T-cell (primary cell): ENCODE measurements at regions not wholly inside any gene's neighbourhood (a gene's known extent, or its start where the extent isn't known, plus 50 kb on each side); places are given as distances from the start of the nearest gene placed in this dataset.

ENCODE experiments used
- ATAC-seq, 4 experiments: fragments of 200-7000 bp in 3 of 4; fragments of 150-1000 bp in 1 of 4; cut with Tn5 transposase; replicated peaks in 1 of 4; 1 replicate in 3 of 4; 2 replicates in 1 of 4; pipeline ENCODE4 v1.10.0; 2021; ENCODE audit warnings: moderate library complexity in 3 of 4, mild to moderate bottlenecking in 2 of 4, moderate number of reproducible peaks in 1 of 4
- CTCF ChIA-PET, 2 donors: fragments of 300-600 bp; sonication (Branson Sonifier 250); formaldehyde crosslinking; loops; one replicate each; lab custom pipeline; 2022; ENCODE audit warnings: antibody characterized with exemption in 2 of 2; lab: Charles Lee
- POLR2A ChIA-PET, 2 donors: fragments of 300-600 bp; sonication (Branson Sonifier 250); formaldehyde crosslinking; loops; one replicate each; lab custom pipeline; 2022; ENCODE audit warnings: antibody characterized with exemption in 2 of 2; lab: Charles Lee
- DNase-seq, 35 experiments: peaks; one replicate each; pipeline versions ENCODE4 v3.0.0 to v3.0.0-alpha.2; 2013 to 2023
- H3K27ac ChIP-seq: one replicate; pipeline ENCODE4 v1.5.1; 2013; ENCODE audit warnings: low read length
- H3K27me3 ChIP-seq, 2 experiments: replicated peaks in 1 of 2; 1 replicate in 1 of 2; 2 replicates in 1 of 2; pipeline versions ENCODE4 v1.6.1 to v1.7.0; 2013; ENCODE audit warnings: low read length in 1 of 2, mixed read lengths in 1 of 2; ENCODE audit not compliant: control insufficient read depth in 2 of 2, insufficient read depth in 2 of 2; ENCODE audit errors: extremely low read depth in 1 of 2
- H3K36me3 ChIP-seq, 2 donors: 1 replicate in 1 of 2; 2 replicates in 1 of 2; pipeline versions ENCODE4 v1.6.1 to v1.7.0; 2013; ENCODE audit warnings: low read length in 1 of 2; ENCODE audit not compliant: control insufficient read depth in 2 of 2, insufficient read depth in 1 of 2; ENCODE audit errors: extremely low read depth in 1 of 2
- H3K4me1 ChIP-seq, 2 experiments: 1 replicate in 1 of 2; 2 replicates in 1 of 2; pipeline versions ENCODE4 v1.6.1 to v1.7.0; 2013; ENCODE audit warnings: low read length in 2 of 2, mixed read lengths in 1 of 2; ENCODE audit not compliant: insufficient read depth in 2 of 2, control insufficient read depth in 1 of 2; ENCODE audit errors: extremely low read depth in 1 of 2
- H3K4me3 ChIP-seq, 2 donors: 1 replicate in 1 of 2; 2 replicates in 1 of 2; pipeline versions ENCODE4 v1.5.1 to v1.7.0; 2013; ENCODE audit warnings: mild to moderate bottlenecking in 2 of 2, low read length in 1 of 2, moderate library complexity in 1 of 2; ENCODE audit not compliant: control insufficient read depth in 1 of 2; ENCODE audit errors: extremely low read depth in 1 of 2
- H3K9me3 ChIP-seq: 2 replicates; pipeline ENCODE4 v1.7.0; 2013
- H3K27ac Mint-ChIP-seq, 2 donors: one replicate each; pipeline ENCODE4 v1.8.0; 2020 to 2021; ENCODE audit warnings: mild to moderate bottlenecking in 2 of 2, mixed read lengths in 2 of 2
- H3K27me3 Mint-ChIP-seq, 2 donors: one replicate each; pipeline ENCODE4 v1.8.0; 2021 to 2022; ENCODE audit warnings: mixed read lengths in 2 of 2
- H3K36me3 Mint-ChIP-seq: one replicate; pipeline ENCODE4 v1.8.0; 2021; ENCODE audit warnings: mixed read lengths
- H3K4me1 Mint-ChIP-seq, 3 donors: one replicate each; pipeline ENCODE4 v1.8.0; 2020 to 2022; ENCODE audit warnings: mixed read lengths in 3 of 3, mild to moderate bottlenecking in 1 of 3
- H3K4me3 Mint-ChIP-seq, 3 donors: one replicate each; pipeline ENCODE4 v1.8.0; 2020 to 2022; ENCODE audit warnings: mild to moderate bottlenecking in 3 of 3, mixed read lengths in 3 of 3, moderate library complexity in 3 of 3
- H3K9me3 Mint-ChIP-seq, 3 donors: one replicate each; pipeline ENCODE4 v1.8.0; 2020 to 2022; ENCODE audit warnings: mixed read lengths in 3 of 3
- WGBS: methylation state at CpG from one replicate; pipeline ENCODE4 v1.1.5; 2013; ENCODE audit warnings: missing lambda C conversion rate; ENCODE audit not compliant: insufficient coverage; 5-methylcytosine and 5-hydroxymethylcytosine counted together

- H3K36me3 ChIP-seq, result no peaks in the 10 kb centered on the region
- no peak for ATAC-seq
- Mint-ChIP-seq H3K27ac (no peak overlapping the region), H3K9me3 (peaks cover 0 to 6% (median 6%) of the 10 kb centered on the region in 3 donors), H3K27me3 (no peaks in the 10 kb centered on the region), H3K4me3 (no peak overlapping the region), H3K36me3 (no peaks in the 10 kb centered on the region), H3K4me1 (no peaks in the 10 kb centered on the region)
- H3K4me3 ChIP-seq, result no peak overlapping the region
- no peak for DNase-seq
- WGBS, result no CpG with 5 or more reads among the region's 1 CpG
- H3K4me1 ChIP-seq, result no peaks in the 10 kb centered on the region
- H3K27ac ChIP-seq, result no peak overlapping the region
- no peaks in the 10 kb centered on the region for H3K27me3 ChIP-seq
- ChIA-PET CTCF (interaction anchor here in 1 of 2 donors (0.6 kb wide), 1 partner anchor 23 kb away, joined by 3 read pairs; no protein-coding TSS in a partner anchor), POLR2A (no interaction called here)
- no peaks in the 10 kb centered on the region for H3K9me3 ChIP-seq
Measured at GRCh38 chr1:70843452-70843851, 204.2 kb downstream of the PTGER3 start.

DNA sequence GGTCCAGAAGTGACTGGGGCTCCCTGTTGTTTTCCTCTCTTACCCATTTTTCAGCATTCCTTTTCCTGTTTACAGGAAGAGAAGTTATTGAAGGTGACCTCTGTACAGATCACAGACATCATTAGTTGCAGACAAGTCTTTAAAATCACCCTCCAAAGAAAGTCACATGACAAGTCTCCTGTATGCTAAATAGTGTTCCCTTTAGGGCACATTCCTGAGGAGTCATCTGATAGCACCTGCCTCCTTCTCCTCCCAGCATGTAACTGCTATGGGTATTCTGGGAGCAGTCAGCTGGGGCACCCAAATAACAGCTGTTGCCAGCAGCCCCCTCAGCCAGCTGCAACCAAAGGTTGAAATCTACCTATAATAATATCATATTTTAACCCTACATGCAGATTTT is 200.6 kb downstream of the PTGER3 start:
- H3K4me1 Mint-ChIP-seq, result no peaks in the 10 kb centered on the region
- H3K36me3 Mint-ChIP-seq, result no peaks in the 10 kb centered on the region

DNA sequence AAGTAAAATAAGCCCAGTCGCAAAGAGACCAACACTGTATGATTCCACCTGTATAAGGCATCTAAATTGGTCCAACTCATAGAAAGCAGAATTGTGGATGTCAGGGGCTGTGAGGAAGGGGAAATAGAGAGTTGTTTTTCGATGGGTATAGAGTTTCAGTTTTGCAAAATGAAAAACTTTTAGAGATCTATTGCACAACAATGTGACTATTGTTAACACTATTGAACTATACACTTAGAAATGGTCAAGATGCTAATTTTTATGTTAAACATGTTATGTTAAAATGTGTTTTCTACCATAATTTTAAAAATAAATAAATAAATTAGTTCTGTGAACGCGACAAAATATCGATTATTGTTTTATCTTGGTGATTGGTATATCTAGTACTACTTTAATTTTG is 192.4 kb downstream of the PTGER3 start:
- Mint-ChIP-seq H3K4me1 (no peaks in the 10 kb centered on the region), H3K27me3 (no peaks in the 10 kb centered on the region), H3K9me3 (peaks cover 2 to 8% (median 3%) of the 10 kb centered on the region in 3 donors), H3K36me3 (no peaks in the 10 kb centered on the region), H3K27ac (no peak overlapping the region), H3K4me3 (no peak overlapping the region)
- Histone ChIP-seq H3K27me3 (no peaks in the 10 kb centered on the region), H3K36me3 (no peaks in the 10 kb centered on the region), H3K27ac (no peak overlapping the region), H3K4me1 (no peaks in the 10 kb centered on the region), H3K9me3 (no peaks in the 10 kb centered on the region), H3K4me3 (no peak overlapping the region)
- no CpG with 5 or more reads among the region's 5 CpGs for WGBS
- CTCF ChIA-PET, result no interaction called here
- DNase-seq, result no peak
- POLR2A ChIA-PET, result no interaction called here
- no peak for ATAC-seq

More for the DNA sequence above, 200.6 kb downstream of the PTGER3 start:
- no peaks in the 10 kb centered on the region for H3K36me3 ChIP-seq
- no peaks in the 10 kb centered on the region for H3K4me1 ChIP-seq
- H3K27ac ChIP-seq, result no peak overlapping the region
- CTCF ChIA-PET, result no interaction called here
- H3K27me3 ChIP-seq, result no peaks in the 10 kb centered on the region
- Mint-ChIP-seq H3K27me3 (no peaks in the 10 kb centered on the region), H3K4me3 (no peak overlapping the region), H3K9me3 (peaks cover 3 to 14% (median 6%) of the 10 kb centered on the region in 3 donors), H3K27ac (no peak overlapping the region)
- ATAC-seq (no peak), DNase-seq (no peak)
- POLR2A ChIA-PET, result no interaction called here
- no peak overlapping the region for H3K4me3 ChIP-seq
- no peaks in the 10 kb centered on the region for H3K9me3 ChIP-seq

GRCh38 chr1:70856201-70856600 is 191.4 kb downstream of the PTGER3 start:
- DNase-seq, result no peak
- WGBS, result 67% methylated on average over 1 of the region's 2 CpGs
- CTCF ChIA-PET, result interaction anchor here in 1 of 2 donors (0.6 to 0.7 kb wide), 2 partner anchors 116 to 824 kb away, joined by 3 to 5 read pairs; no protein-coding TSS in a partner anchor

GRCh38 chr1:70863239-70863638 is 184.4 kb downstream of the PTGER3 start:
- no peaks in the 10 kb centered on the region for H3K27me3 Mint-ChIP-seq
- ChIA-PET CTCF (interaction anchor here in 1 of 2 donors (0.7 kb wide), 1 partner anchor 15 kb away, joined by 3 read pairs; no protein-coding TSS in a partner anchor), POLR2A (interaction anchor here in 1 of 2 donors (0.7 kb wide), 1 partner anchor 194 kb away, joined by 3 read pairs; no protein-coding TSS in a partner anchor)
- Histone ChIP-seq H3K4me3 (no peak overlapping the region), H3K36me3 (no peaks in the 10 kb centered on the region), H3K27ac (no peak overlapping the region), H3K27me3 (no peaks in the 10 kb centered on the region), H3K9me3 (no peaks in the 10 kb centered on the region), H3K4me1 (peaks cover 0 to 18% of the 10 kb centered on the region in 2 experiments)
- no peak for DNase-seq
- no peak overlapping the region for H3K27ac Mint-ChIP-seq
- H3K4me1 Mint-ChIP-seq, result peaks cover 0 to 17% (median 8%) of the 10 kb centered on the region in 3 donors
- no peaks in the 10 kb centered on the region for H3K9me3 Mint-ChIP-seq
- no peaks in the 10 kb centered on the region for H3K36me3 Mint-ChIP-seq
- H3K4me3 Mint-ChIP-seq, result no peak overlapping the region
- ATAC-seq, result no peak
- no CpG with 5 or more reads among the region's 1 CpG for WGBS

More at GRCh38 chr1:70856201-70856600, 191.4 kb downstream of the PTGER3 start:
- Histone ChIP-seq H3K36me3 (no peaks in the 10 kb centered on the region), H3K27me3 (no peaks in the 10 kb centered on the region), H3K4me1 (no peaks in the 10 kb centered on the region), H3K9me3 (no peaks in the 10 kb centered on the region), H3K4me3 (no peak overlapping the region), H3K27ac (no peak overlapping the region)
- Mint-ChIP-seq H3K9me3 (peaks cover 0 to 3% (median 3%) of the 10 kb centered on the region in 3 donors), H3K27me3 (no peaks in the 10 kb centered on the region), H3K36me3 (no peaks in the 10 kb centered on the region), H3K4me1 (no peaks in the 10 kb centered on the region), H3K27ac (no peak overlapping the region), H3K4me3 (no peak overlapping the region)
- ATAC-seq, result no peak
- POLR2A ChIA-PET, result no interaction called here

- WGBS, result 83% methylated on average over 1 of the region's 2 CpGs
Measured at GRCh38 chr1:70864302-70864701, 183.3 kb downstream of the PTGER3 start.

More at GRCh38 chr1:70864302-70864701, 183.3 kb downstream of the PTGER3 start:
- Mint-ChIP-seq H3K9me3 (no peaks in the 10 kb centered on the region), H3K4me3 (no peak overlapping the region), H3K4me1 (peaks cover 0 to 17% (median 8%) of the 10 kb centered on the region in 3 donors), H3K27ac (no peak overlapping the region), H3K36me3 (no peaks in the 10 kb centered on the region), H3K27me3 (no peaks in the 10 kb centered on the region)
- no peak overlapping the region for H3K27ac ChIP-seq
- no peak for DNase-seq
- no peaks in the 10 kb centered on the region for H3K9me3 ChIP-seq
- ChIA-PET POLR2A (interaction anchor here in 1 of 2 donors (0.6 kb wide), 1 partner anchor 15 kb away, joined by 5 read pairs; no protein-coding TSS in a partner anchor), CTCF (no interaction called here)
- no peak overlapping the region for H3K4me3 ChIP-seq
- ATAC-seq, result no peak
- no peaks in the 10 kb centered on the region for H3K27me3 ChIP-seq
- no peaks in the 10 kb centered on the region for H3K36me3 ChIP-seq
- peaks cover 0 to 18% of the 10 kb centered on the region in 2 experiments for H3K4me1 ChIP-seq
